IMR-90 (cell line): ENCODE measurements at regions not wholly inside any gene's neighbourhood (a gene's known extent, or its start where the extent isn't known, plus 50 kb on each side); places are given as distances from the start of the nearest gene placed in this dataset.

Experiments used
- ATAC-seq: fragments of 200-7000 bp; cut with Tn5 transposase; 2 replicates; pipeline ENCODE4 v1.9.1; 2020; ENCODE audit warnings: low read depth, mild to moderate bottlenecking, moderate library complexity
- BruUV-seq: library from RNA; stranded (reverse); fragments of 400-500 nt; replicated peaks from 2 replicates; lab custom pipeline; 2021; lab: Mats Ljungman, UMichigan
- CTCF ChIA-PET: fragments of 300-600 bp; formaldehyde crosslinking; extraction: SDS; loops from one replicate; lab custom pipeline; 2021; ENCODE audit warnings: antibody characterized with exemption; lab: Yijun Ruan, JAX
- POLR2A ChIA-PET: fragments of 300-600 bp; sonication (Branson Sonifier 250); formaldehyde crosslinking; loops from one replicate; lab custom pipeline; 2022; ENCODE audit warnings: antibody characterized with exemption; ENCODE audit not compliant: unreplicated experiment; lab: Charles Lee
- DNase-seq: peaks from one replicate; pipeline ENCODE4 v3.0.0; 2013
- H2AFZ ChIP-seq: replicated peaks from 2 replicates; pipeline ENCODE3; 2013; ENCODE audit warnings: low read length, mild to moderate bottlenecking; ENCODE audit not compliant: poor library complexity
- H2AK5ac ChIP-seq: 2 replicates; pipeline ENCODE4 v1.6.1; 2013; ENCODE audit warnings: low read depth, low read length, inconsistent platforms
- H2AK9ac ChIP-seq: replicated peaks from 2 replicates; pipeline ENCODE3; 2013; ENCODE audit warnings: mild to moderate bottlenecking, low read depth, low read length, moderate library complexity; ENCODE audit not compliant: poor library complexity
- H2BK120ac ChIP-seq: 2 replicates; pipeline ENCODE4 v1.6.1; 2013; ENCODE audit warnings: low read depth, low read length, inconsistent platforms
- H2BK15ac ChIP-seq: 3 replicates; pipeline ENCODE4 v1.6.1; 2013; ENCODE audit warnings: low read depth, low read length, inconsistent platforms
- H2BK20ac ChIP-seq: 2 replicates; pipeline ENCODE4 v1.6.1; 2013; ENCODE audit warnings: low read depth, mild to moderate bottlenecking, inconsistent platforms, low read length, moderate library complexity
- H2BK5ac ChIP-seq: 2 replicates; pipeline ENCODE4 v1.6.1; 2013; ENCODE audit warnings: mild to moderate bottlenecking, low read depth, low read length, inconsistent platforms; ENCODE audit not compliant: poor library complexity, severe bottlenecking
- H3K14ac ChIP-seq: replicated peaks from 2 replicates; pipeline ENCODE4 v1.6.1; 2013; ENCODE audit warnings: low read depth, low read length, inconsistent platforms
- H3K18ac ChIP-seq: 2 replicates; pipeline ENCODE4 v1.6.1; 2013; ENCODE audit warnings: low read depth, low read length, control low read depth
- H3K23ac ChIP-seq: 2 replicates; pipeline ENCODE4 v1.6.1; 2013; ENCODE audit warnings: low read depth, low read length, inconsistent platforms
- H3K27ac ChIP-seq: 2 replicates; pipeline ENCODE4 v1.5.1; 2013; ENCODE audit warnings: mild to moderate bottlenecking, control low read depth, low read length; ENCODE audit not compliant: insufficient read depth
- H3K27me3 ChIP-seq: 2 replicates; pipeline ENCODE4 v1.6.1; 2013; ENCODE audit warnings: low read length; ENCODE audit not compliant: control insufficient read depth, insufficient read depth
- H3K36me3 ChIP-seq: 2 replicates; pipeline ENCODE4 v1.6.1; 2013; ENCODE audit warnings: low read length, mixed read lengths; ENCODE audit not compliant: control insufficient read depth, insufficient read depth
- H3K4ac ChIP-seq: 2 replicates; pipeline ENCODE4 v1.6.1; 2013; ENCODE audit warnings: low read depth, low read length, inconsistent platforms
- H3K4me1 ChIP-seq: 2 replicates; pipeline ENCODE4 v1.6.1; 2013; ENCODE audit warnings: low read length, mixed read lengths; ENCODE audit not compliant: control insufficient read depth, insufficient read depth
- H3K4me2 ChIP-seq: 2 replicates; pipeline ENCODE4 v1.6.1; 2013; ENCODE audit warnings: low read depth, mild to moderate bottlenecking, control low read depth, low read length, moderate library complexity
- H3K4me3 ChIP-seq: 2 replicates; pipeline ENCODE4 v1.5.1; 2013; ENCODE audit warnings: low read depth, mild to moderate bottlenecking, control low read depth, low read length, moderate library complexity; ENCODE audit not compliant: insufficient read depth
- H3K56ac ChIP-seq: 2 replicates; pipeline ENCODE4 v1.6.1; 2013; ENCODE audit warnings: low read length, inconsistent platforms; ENCODE audit not compliant: insufficient read depth; ENCODE audit errors: extremely low read depth
- H3K79me1 ChIP-seq, 2 experiments: 2 replicates each; pipeline ENCODE4 v1.6.1; 2013; ENCODE audit warnings: low read length in 2 of 2, inconsistent platforms in 1 of 2, low read depth in 1 of 2
- H3K9ac ChIP-seq: 2 replicates; pipeline ENCODE4 v1.6.1; 2013; ENCODE audit warnings: low read depth, low read length, control low read depth
- H3K9me1 ChIP-seq: 2 replicates; pipeline ENCODE4 v1.6.1; 2013; ENCODE audit warnings: low read length, inconsistent platforms; ENCODE audit not compliant: insufficient read depth
- H3K9me3 ChIP-seq: 2 replicates; pipeline ENCODE4 v1.6.1; 2013; ENCODE audit warnings: low read length; ENCODE audit not compliant: control insufficient read depth, insufficient read depth
- H4K20me1 ChIP-seq: 2 replicates; pipeline ENCODE4 v1.6.1; 2013; ENCODE audit warnings: low read length, inconsistent platforms; ENCODE audit not compliant: insufficient read depth
- H4K5ac ChIP-seq: 2 replicates; pipeline ENCODE4 v1.6.1; 2013; ENCODE audit warnings: mild to moderate bottlenecking, low read depth, low read length, control low read depth
- H4K8ac ChIP-seq, 2 experiments: 2 replicates each; pipeline ENCODE4 v1.6.1; 2013; ENCODE audit warnings: low read depth in 2 of 2, low read length in 2 of 2, control low read depth in 1 of 2, inconsistent platforms in 1 of 2
- H4K91ac ChIP-seq: 2 replicates; pipeline ENCODE4 v1.6.1; 2013; ENCODE audit warnings: low read depth, low read length, inconsistent platforms; ENCODE audit not compliant: insufficient read depth
- BHLHE40 ChIP-seq: fragments of 150-350 bp; IDR thresholded peaks from 2 replicates; pipeline ENCODE4 v1.6.1; 2016; ENCODE audit warnings: mild to moderate bottlenecking, low read depth, low read length
- ELK1 ChIP-seq: fragments of 150-350 bp; IDR thresholded peaks from 2 replicates; pipeline ENCODE4 v1.6.1; 2016; ENCODE audit warnings: low read depth, mild to moderate bottlenecking, low read length, moderate library complexity, borderline replicate concordance
- MAZ ChIP-seq: IDR thresholded peaks from 2 replicates; pipeline ENCODE4 v1.6.1; 2012; ENCODE audit warnings: low read depth, mild to moderate bottlenecking, low read length, improper control_type of control experiment, moderate library complexity, borderline replicate concordance
- MXI1 ChIP-seq: IDR thresholded peaks from 2 replicates; pipeline ENCODE4 v1.6.1; 2012; ENCODE audit warnings: low read depth, mild to moderate bottlenecking, low read length, moderate library complexity, borderline replicate concordance
- POLR2A ChIP-seq: IDR thresholded peaks from 2 replicates; pipeline ENCODE4 v1.6.1; 2012; ENCODE audit warnings: mild to moderate bottlenecking, low read depth, low read length
- WGBS, 2 experiments: methylation state at CpG; one replicate each; pipeline versions ENCODE4 v1.1.5 to v1.1.7; 2013; ENCODE audit warnings: missing lambda C conversion rate in 2 of 2; ENCODE audit not compliant: insufficient read length in 1 of 2; ENCODE audit errors: extremely low coverage in 2 of 2; 5-methylcytosine and 5-hydroxymethylcytosine counted together
- dilution Hi-C: fragments of 300-500 bp; cut with HindIII; formaldehyde crosslinking; loops from one replicate; pipeline ENCODE4 v1.14.3; 2018; ENCODE audit warnings: low sequenced_read_pairs; ENCODE audit not compliant: unreplicated experiment
- in situ Hi-C: fragments of 300-500 bp; cut with MboI; formaldehyde crosslinking; loops from 3 replicates; pipeline ENCODE4 v1.14.3; 2019; ENCODE audit warnings: low sequenced_read_pairs, inconsistent platforms, mixed read lengths
- intact Hi-C: fragments of 100-400 bp; cut with micrococcal nuclease; formaldehyde crosslinking; loops from 2 replicates; pipeline ENCODE4 v1.10.0; 2022

- Histone ChIP-seq H3K18ac (no peak overlapping the region), H2BK5ac (no peak overlapping the region), H3K4me3 (no peak overlapping the region), H3K27ac (no peak overlapping the region), H4K91ac (no peak overlapping the region), H2BK120ac (no peak overlapping the region), H3K9me1 (no peaks in the 10 kb centered on the region), H2AFZ (no peak overlapping the region), H2AK9ac (no peak overlapping the region), H2BK15ac (no peak overlapping the region), H2BK20ac (no peak overlapping the region), H3K56ac (no peak overlapping the region), H3K36me3 (no peaks in the 10 kb centered on the region), H3K9ac (no peak overlapping the region), H3K23ac (no peak overlapping the region), H4K8ac (no peak overlapping the region), H3K9me3 (peaks cover 9% of the 10 kb centered on the region; the same call in 1 of the 2 replicates), H3K79me1 (no peaks in the 10 kb centered on the region), H3K14ac (no peak overlapping the region), H4K20me1 (no peaks in the 10 kb centered on the region), H3K27me3 (no peaks in the 10 kb centered on the region), H2AK5ac (no peak overlapping the region), H3K4ac (no peak overlapping the region), H4K5ac (no peak overlapping the region), H3K4me1 (no peaks in the 10 kb centered on the region), H3K4me2 (no peak overlapping the region)
- DNase-seq (no peak), ATAC-seq (no peak)
- no peak for TF ChIP-seq MXI1
- no peak for TF ChIP-seq ELK1
- no peak for TF ChIP-seq POLR2A
- no peak for TF ChIP-seq MAZ
- no peak for TF ChIP-seq BHLHE40
- ChIA-PET CTCF (interaction anchor here (0.7 kb wide), 1 partner anchor 10 kb away, joined by 3 read pairs; no protein-coding TSS in a partner anchor), POLR2A (no interaction called here)
- in situ Hi-C loops (no loop called here), dilution Hi-C loops (no loop called here), intact Hi-C loops (no loop called here)
- WGBS, 2 experiments, result no CpG with 5 or more reads among the region's 1 CpG
- BruUV-seq, result no TSS peak
These were observed 974.3 kb downstream of the HACE1 start for GRCh38 chr6:103885446-103885845.
